NB4 (cell line): ENCODE measurements at regions not wholly inside any gene's neighbourhood (a gene's known extent, or its start where the extent isn't known, plus 50 kb on each side); places are given as distances from the start of the nearest gene placed in this dataset.

ENCODE experiments used
- CTCF ChIP-seq: IDR thresholded peaks from one replicate; pipeline ENCODE4 v1.5.1; 2012; ENCODE audit warnings: low read depth, low read length
- MYC ChIP-seq: IDR thresholded peaks from 2 replicates; pipeline ENCODE4 v1.6.1; 2011; ENCODE audit warnings: low read depth, low read length
- POLR2A ChIP-seq: IDR thresholded peaks from 2 replicates; pipeline ENCODE4 v1.6.1; 2011; ENCODE audit warnings: mild to moderate bottlenecking; ENCODE audit not compliant: insufficient read length; ENCODE audit errors: extremely low read depth

GRCh38 chr11:95385577-95385976 is 154.6 kb upstream of the SESN3 start:
- TF ChIP-seq CTCF (no peak), POLR2A (no peak), MYC (no peak)
